ENCODE measurements at regions not wholly inside any gene's neighbourhood (a gene's known extent, or its start where the extent isn't known, plus 50 kb on each side); places are given as distances from the start of the nearest gene placed in this dataset.

DNA sequence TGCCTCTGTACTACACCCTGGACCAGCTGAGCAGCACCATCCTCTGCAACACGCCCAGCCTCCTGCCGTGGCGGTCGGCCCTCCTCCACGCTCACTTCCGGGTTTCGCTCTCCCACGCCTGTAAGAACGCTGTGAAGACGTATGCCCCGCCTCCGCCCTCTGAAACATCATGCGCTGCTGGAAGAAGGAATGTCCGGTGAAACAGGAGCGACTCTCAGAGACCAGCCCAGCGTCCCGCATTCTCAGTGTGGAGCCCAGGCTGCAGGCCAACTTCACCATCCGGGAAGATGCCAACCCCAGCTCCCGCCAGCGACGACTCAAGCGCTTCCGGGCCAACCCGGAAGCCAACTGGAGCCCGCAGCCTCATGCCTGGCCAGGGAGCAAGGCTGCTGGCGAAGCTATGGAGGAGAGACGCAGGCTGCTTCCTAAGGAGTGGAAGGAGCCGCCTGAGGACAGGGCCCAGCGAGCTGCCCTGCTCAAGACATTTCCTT lies 186.1 kb upstream of the SLITRK2 start:
- TF ChIP-seq EZH2 (IDR thresholded peaks at IDR 0.05) (no peak), POLR2AphosphoS5 (IDR thresholded peaks at IDR 0.05; ENCODE audit: borderline replicate concordance, low read depth, low read length) (no peak)
